Choroid plexus epithelial cell (primary cell): ENCODE measurements at regions not wholly inside any gene's neighbourhood (a gene's known extent, or its start where the extent isn't known, plus 50 kb on each side); places are given as distances from the start of the nearest gene placed in this dataset.
A peak's percentile ranks its signal among the peaks of the same experiment; 100 is the strongest.
"Not testable (repeated sequence)": the region's sequence is repeated elsewhere in the genome, so short reads cannot be mapped to it uniquely, and the experiment has no call there.

Experiments used
- DNase-seq: peaks from one replicate; pipeline ENCODE4 v3.0.0-alpha.2; 2010; ENCODE audit warnings: low read depth
- H3K4me3 ChIP-seq: 2 replicates; pipeline ENCODE4 v1.5.1; 2011; ENCODE audit warnings: low read depth, mild to moderate bottlenecking, control low read depth, low read length, moderate library complexity
- TF ChIP-seq, protein P1 (sequence below): conservative IDR thresholded peaks from 2 replicates; pipeline ENCODE4 v1.5.1; 2011; ENCODE audit warnings: low read depth, mild to moderate bottlenecking, control low read depth, inconsistent platforms, low read length, moderate library complexity

DNA sequence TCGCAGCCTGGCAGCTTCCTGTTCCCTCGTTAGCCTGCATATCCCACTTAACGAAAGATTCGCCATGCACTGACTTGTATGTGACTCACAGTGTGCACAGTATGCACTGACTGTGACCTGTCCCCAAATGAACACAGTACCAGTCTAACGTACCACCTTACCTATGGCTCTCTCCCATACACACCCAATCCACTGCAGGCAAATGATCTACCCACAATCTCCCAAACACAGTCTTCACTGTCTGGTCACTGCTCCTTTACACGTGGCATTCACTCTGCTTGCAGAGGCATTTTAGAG, 163.5 kb upstream of the EEA1 start:
- H3K4me3 ChIP-seq: no peak overlapping the region
- TF ChIP-seq, protein P1, sequence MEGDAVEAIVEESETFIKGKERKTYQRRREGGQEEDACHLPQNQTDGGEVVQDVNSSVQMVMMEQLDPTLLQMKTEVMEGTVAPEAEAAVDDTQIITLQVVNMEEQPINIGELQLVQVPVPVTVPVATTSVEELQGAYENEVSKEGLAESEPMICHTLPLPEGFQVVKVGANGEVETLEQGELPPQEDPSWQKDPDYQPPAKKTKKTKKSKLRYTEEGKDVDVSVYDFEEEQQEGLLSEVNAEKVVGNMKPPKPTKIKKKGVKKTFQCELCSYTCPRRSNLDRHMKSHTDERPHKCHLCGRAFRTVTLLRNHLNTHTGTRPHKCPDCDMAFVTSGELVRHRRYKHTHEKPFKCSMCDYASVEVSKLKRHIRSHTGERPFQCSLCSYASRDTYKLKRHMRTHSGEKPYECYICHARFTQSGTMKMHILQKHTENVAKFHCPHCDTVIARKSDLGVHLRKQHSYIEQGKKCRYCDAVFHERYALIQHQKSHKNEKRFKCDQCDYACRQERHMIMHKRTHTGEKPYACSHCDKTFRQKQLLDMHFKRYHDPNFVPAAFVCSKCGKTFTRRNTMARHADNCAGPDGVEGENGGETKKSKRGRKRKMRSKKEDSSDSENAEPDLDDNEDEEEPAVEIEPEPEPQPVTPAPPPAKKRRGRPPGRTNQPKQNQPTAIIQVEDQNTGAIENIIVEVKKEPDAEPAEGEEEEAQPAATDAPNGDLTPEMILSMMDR: no peak
- DNase-seq: no peak

DNA sequence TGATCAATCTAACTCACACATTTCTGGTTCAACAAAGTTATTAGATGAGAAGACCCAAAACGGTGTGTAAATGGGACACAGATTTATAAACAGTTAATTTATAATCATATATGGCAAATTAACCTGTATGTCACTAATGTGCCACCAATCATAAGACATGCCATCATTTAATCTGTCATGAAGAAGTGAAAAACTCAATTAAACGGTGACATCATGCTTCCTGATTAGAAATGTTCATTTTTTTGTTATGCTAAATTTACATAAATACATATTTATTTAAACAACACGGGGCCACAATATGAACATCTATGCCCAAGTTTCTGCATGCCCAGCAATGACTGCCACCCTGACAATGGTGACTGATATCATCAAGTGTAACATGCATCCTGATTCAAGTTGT, 164.1 kb upstream of the EEA1 start:
- no peak for DNase-seq
- TF ChIP-seq, protein P1: no peak
- no peak overlapping the region for H3K4me3 ChIP-seq

DNA sequence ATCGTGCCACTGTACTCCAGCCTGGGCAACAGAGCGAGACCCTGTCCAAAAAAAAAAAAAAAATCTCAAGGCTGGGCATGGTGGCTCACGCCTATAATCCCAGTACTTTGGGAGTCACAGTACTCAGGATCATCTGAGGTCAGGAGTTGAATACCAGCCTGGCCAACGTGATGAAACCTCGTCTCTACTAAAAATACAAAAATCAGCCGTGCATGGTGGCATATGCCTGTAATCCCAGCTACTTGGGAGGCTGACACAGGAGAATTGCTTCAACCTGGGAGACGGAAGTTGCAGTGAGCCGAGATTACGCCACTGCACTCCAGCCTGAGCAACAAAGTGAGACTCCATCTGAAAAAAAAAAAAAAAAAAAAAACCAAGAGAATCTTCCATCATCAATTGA, 165.1 kb upstream of the EEA1 start:
- DNase-seq: not testable (repeated sequence)

DNA sequence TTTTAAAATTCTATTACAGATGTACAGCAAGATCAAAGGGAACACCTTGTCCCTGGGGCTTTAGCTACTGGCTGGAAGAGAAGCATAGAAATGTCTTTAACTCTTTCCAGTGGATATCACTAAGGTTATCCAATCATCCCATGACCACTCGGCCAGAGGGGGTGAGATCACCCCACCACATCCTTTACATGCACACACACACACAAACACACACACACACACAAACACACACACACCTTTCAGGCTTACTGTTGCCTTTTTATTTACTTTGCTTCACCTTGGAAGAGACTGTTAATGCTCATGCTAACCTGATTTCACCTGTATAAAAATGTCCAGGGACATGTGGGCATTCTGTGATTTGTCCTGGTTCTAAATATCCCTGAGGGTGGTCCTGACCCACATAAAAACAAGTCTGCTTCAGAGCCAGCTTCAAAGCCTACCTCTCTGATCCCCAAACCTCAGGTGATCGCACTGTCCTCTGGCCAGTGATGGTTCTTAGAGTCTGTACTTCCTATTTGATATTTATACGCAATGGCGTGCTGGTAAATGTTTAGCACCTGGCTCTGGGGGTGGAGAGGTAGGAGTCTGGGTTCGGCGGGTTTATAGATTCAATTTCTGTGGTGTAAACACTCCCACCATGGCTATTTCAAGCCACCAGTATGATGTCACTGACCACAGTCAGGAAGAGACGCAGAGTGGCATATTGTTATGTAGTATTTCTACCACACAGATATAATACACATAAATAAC, 166.1 kb upstream of the EEA1 start:
- H3K4me3 ChIP-seq: no peak overlapping the region
- no peak for DNase-seq
- TF ChIP-seq, protein P1: no peak

More for the DNA sequence above, 165.1 kb upstream of the EEA1 start:
- not testable (repeated sequence) for H3K4me3 ChIP-seq

DNA sequence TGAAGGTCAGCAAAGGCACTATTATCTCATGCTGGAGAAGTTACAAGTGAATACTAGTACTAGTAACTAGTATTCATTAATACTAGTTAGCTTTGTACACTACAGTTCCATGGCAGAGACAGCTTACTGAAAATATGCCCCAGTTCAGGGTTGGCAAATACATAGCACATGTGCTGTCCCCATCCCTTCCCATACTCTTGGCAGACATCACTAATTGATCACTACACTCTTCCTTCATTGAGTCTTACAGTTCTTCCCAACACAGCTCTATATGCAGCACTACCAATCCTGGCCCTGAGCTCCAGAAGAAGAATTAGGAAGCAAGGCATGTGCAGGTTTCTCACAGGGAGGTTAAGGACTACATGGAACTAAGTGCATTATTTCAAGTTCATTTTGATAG, 168.3 kb upstream of the EEA1 start:
- TF ChIP-seq, protein P1: no peak
- DNase-seq: no peak
- H3K4me3 ChIP-seq: no peak overlapping the region

DNA sequence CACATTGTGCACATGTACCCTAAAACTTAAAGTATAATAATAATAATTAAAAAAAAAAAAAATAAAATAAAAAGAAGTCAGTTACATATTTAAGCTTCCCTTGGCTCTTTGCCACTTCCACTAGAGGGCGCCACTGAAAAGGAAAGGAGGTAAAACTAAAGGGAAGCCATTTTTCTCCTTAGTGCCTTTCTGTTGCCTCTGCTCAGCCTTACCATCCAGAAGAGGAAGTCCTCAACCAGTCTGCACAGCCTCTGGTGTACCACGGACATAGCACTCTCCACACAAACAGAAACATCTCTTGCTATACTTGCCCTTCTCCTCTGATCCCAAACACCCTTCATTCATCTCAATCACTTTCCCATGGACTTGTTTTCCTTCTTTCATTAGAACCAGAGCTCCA, 169.0 kb upstream of the EEA1 start:
- no peak overlapping the region for H3K4me3 ChIP-seq
- TF ChIP-seq, protein P1: peak; percentile 54
- peak; percentile 63 for DNase-seq

DNA sequence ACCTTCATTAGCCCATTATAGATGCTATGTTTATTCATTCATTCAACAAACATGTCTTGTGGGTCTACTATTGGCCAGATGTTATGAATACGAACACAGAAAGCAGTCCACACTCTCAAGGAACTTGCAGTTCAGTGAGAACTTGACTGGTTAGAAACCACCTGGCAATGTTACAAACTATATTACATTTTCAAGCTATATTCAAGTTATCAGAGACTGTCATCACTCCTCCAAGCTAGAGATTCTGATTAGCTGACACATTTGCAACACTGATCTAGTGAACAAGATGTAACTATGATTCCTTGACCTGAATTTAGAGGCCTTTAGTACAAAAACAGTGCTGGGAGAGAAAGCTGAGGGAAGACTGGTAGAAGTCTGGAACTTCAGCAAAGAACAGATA, 170.7 kb upstream of the EEA1 start:
- DNase-seq: peak; percentile 86
- H3K4me3 ChIP-seq: no peak overlapping the region
- TF ChIP-seq, protein P1: no peak
